ENCODE measurements at regions not wholly inside any gene's neighbourhood (a gene's known extent, or its start where the extent isn't known, plus 50 kb on each side); places are given as distances from the start of the nearest gene placed in this dataset.

DNA sequence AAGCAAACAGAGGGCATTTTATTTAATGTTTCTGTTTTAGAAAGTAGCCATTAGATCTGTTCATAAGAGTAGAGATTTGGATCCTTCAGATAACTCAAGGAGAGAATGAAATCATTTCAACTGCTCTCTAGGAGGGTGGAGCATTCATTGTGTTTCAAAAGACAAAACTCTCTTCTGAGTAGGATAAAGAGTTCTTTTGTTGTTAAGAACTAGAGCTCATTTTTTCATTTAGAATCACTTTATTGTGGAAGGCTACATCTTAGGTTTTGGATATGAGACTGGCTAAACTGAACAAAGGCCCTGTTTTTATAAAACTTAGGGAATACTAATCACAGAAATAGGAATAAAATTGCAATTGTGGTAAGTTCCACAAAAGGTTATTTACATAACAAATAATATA is 193.9 kb upstream of the PCDH10 start (continued):
- TF ChIP-seq, protein P1, sequence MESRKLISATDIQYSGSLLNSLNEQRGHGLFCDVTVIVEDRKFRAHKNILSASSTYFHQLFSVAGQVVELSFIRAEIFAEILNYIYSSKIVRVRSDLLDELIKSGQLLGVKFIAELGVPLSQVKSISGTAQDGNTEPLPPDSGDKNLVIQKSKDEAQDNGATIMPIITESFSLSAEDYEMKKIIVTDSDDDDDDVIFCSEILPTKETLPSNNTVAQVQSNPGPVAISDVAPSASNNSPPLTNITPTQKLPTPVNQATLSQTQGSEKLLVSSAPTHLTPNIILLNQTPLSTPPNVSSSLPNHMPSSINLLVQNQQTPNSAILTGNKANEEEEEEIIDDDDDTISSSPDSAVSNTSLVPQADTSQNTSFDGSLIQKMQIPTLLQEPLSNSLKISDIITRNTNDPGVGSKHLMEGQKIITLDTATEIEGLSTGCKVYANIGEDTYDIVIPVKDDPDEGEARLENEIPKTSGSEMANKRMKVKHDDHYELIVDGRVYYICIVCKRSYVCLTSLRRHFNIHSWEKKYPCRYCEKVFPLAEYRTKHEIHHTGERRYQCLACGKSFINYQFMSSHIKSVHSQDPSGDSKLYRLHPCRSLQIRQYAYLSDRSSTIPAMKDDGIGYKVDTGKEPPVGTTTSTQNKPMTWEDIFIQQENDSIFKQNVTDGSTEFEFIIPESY (IDR thresholded peaks at IDR 0.05; ENCODE audit: extremely low read depth, insufficient replicate concordance, low read length) = no peak
- TF ChIP-seq SRF (IDR thresholded peaks at IDR 0.05; ENCODE audit: low read depth) (no peak), ZNF274 (IDR thresholded peaks at IDR 0.05; ENCODE audit: low read depth, low read length) (no peak), RAD21 (IDR thresholded peaks at IDR 0.05; ENCODE audit: low read depth) (no peak), YY1 (IDR thresholded peaks at IDR 0.05; ENCODE audit: extremely low read depth, insufficient replicate concordance, low read depth, low read length) (no peak)

DNA sequence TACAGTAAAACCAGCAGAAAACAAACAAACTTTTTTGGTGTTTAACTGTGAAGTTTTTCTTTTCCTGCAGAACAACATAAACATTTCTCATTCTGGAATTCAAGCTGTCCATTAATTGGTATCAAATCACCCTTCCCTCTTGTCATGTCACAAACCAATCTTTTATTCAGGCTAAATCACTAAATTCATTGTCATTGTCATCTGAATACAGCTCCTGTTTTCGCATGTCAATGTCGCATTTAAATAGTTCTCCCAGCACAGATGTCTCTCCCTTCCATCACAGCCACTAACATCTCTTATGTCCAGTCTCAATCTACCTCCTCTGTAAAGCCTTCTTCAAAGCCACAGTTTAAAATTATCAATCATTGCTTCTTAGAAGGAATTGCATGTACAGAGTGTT is 192.1 kb upstream of the PCDH10 start:
- no peak overlapping the region for H3K9ac ChIP-seq (ENCODE audit: low read length)
- H3K4me2 ChIP-seq (ENCODE audit: low read length) = no peak overlapping the region
- no peak overlapping the region for H2AFZ ChIP-seq (ENCODE audit: low read depth, low read length, poor library complexity, severe bottlenecking)
- no TSS peak for BruUV-seq (replicated peaks)
- intact Hi-C loops (cut with micrococcal nuclease) = no loop called here
- no peaks in the 10 kb centered on the region for H3K4me1 ChIP-seq (ENCODE audit: control insufficient read depth in 1 of 2, insufficient read depth in 2 of 2, low read length in 2 of 2)
- ChIA-PET POLR2A (interaction anchor here (0.7 kb wide), 1 partner anchor 685 kb away, joined by 3 read pairs; no protein-coding TSS in a partner anchor), CTCF (no interaction called here), RAD21 (ENCODE audit: low non-redundant PET in 1 of 2, low total read pairs in 2 of 2, uncharacterized antibody in 2 of 2, unreplicated experiment in 2 of 2) (no interaction called here)
- H4K20me1 ChIP-seq (ENCODE audit: insufficient read depth) = no peaks in the 10 kb centered on the region
- H3K79me2 ChIP-seq (ENCODE audit: insufficient read depth, low read length) = no peaks in the 10 kb centered on the region
- no peaks in the 10 kb centered on the region for H3K36me3 ChIP-seq (ENCODE audit: control insufficient read depth in 1 of 2, insufficient read depth in 2 of 2, low read length in 2 of 2)
- H3K9me2 ChIP-seq (ENCODE audit: insufficient read depth) = no peaks in the 10 kb centered on the region
- H3K9me3 ChIP-seq (ENCODE audit: control insufficient read depth in 1 of 2, insufficient read depth in 1 of 2, low read depth in 1 of 2, low read length in 2 of 2) = no peaks in the 10 kb centered on the region
- no peak for ATAC-seq
- DNase-seq (ENCODE audit: low read depth, low spot score) = no peak
- H3K4me3 ChIP-seq (replicated peaks in 1 of 2; ENCODE audit: low read depth in 1 of 2, low read length in 2 of 2) = no peak overlapping the region
- no peak overlapping the region for H3K27ac ChIP-seq (ENCODE audit: low read depth, low read length)
- H3K27me3 ChIP-seq (ENCODE audit: insufficient read depth, low read length) = no peaks in the 10 kb centered on the region
- TF ChIP-seq RAD21 (IDR thresholded peaks at IDR 0.05; ENCODE audit: low read depth) (no peak), CEBPB (IDR thresholded peaks at IDR 0.05; ENCODE audit: low read depth) (no peak), EZH2 (IDR thresholded peaks at IDR 0.05) (no peak), EZH2phosphoT487 (IDR thresholded peaks at IDR 0.05; ENCODE audit: borderline replicate concordance) (no peak), YY1 (IDR thresholded peaks at IDR 0.05; ENCODE audit: extremely low read depth, insufficient replicate concordance, low read depth, low read length) (no peak), TCF7L2 (IDR thresholded peaks at IDR 0.05; ENCODE audit: borderline replicate concordance, extremely low read depth, insufficient read depth, insufficient read length) (no peak), ATF3 (IDR thresholded peaks at IDR 0.05) (no peak), SRF (IDR thresholded peaks at IDR 0.05; ENCODE audit: low read depth) (no peak), ZFX (IDR thresholded peaks at IDR 0.05) (no peak), CTCF (IDR thresholded peaks at IDR 0.05 in 2 of 3, conservative IDR thresholded peaks at IDR 0.05 in 1 of 3; ENCODE audit: borderline replicate concordance in 1 of 3, insufficient read depth in 1 of 3, low read depth in 2 of 3, low read length in 2 of 3) (no peak), FOSL1 (IDR thresholded peaks at IDR 0.05; ENCODE audit: low read depth) (no peak), SP1 (IDR thresholded peaks at IDR 0.05; ENCODE audit: low read depth) (no peak), EGR1 (IDR thresholded peaks at IDR 0.05; ENCODE audit: low read depth) (no peak), CBX3 (IDR thresholded peaks at IDR 0.05; ENCODE audit: low read depth) (no peak), ZNF274 (IDR thresholded peaks at IDR 0.05; ENCODE audit: low read depth, low read length) (no peak), SIN3A (IDR thresholded peaks at IDR 0.05; ENCODE audit: low read depth) (no peak), JUND (IDR thresholded peaks at IDR 0.05) (no peak), POLR2A (IDR thresholded peaks at IDR 0.05; ENCODE audit: borderline replicate concordance, extremely low read depth, insufficient read depth, insufficient read length) (no peak)
- TF ChIP-seq, protein P2, sequence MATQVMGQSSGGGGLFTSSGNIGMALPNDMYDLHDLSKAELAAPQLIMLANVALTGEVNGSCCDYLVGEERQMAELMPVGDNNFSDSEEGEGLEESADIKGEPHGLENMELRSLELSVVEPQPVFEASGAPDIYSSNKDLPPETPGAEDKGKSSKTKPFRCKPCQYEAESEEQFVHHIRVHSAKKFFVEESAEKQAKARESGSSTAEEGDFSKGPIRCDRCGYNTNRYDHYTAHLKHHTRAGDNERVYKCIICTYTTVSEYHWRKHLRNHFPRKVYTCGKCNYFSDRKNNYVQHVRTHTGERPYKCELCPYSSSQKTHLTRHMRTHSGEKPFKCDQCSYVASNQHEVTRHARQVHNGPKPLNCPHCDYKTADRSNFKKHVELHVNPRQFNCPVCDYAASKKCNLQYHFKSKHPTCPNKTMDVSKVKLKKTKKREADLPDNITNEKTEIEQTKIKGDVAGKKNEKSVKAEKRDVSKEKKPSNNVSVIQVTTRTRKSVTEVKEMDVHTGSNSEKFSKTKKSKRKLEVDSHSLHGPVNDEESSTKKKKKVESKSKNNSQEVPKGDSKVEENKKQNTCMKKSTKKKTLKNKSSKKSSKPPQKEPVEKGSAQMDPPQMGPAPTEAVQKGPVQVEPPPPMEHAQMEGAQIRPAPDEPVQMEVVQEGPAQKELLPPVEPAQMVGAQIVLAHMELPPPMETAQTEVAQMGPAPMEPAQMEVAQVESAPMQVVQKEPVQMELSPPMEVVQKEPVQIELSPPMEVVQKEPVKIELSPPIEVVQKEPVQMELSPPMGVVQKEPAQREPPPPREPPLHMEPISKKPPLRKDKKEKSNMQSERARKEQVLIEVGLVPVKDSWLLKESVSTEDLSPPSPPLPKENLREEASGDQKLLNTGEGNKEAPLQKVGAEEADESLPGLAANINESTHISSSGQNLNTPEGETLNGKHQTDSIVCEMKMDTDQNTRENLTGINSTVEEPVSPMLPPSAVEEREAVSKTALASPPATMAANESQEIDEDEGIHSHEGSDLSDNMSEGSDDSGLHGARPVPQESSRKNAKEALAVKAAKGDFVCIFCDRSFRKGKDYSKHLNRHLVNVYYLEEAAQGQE (IDR thresholded peaks at IDR 0.05; ENCODE audit: low read depth) = no peak
